NT2/D1 (cell line): ENCODE measurements at regions not wholly inside any gene's neighbourhood (a gene's known extent, or its start where the extent isn't known, plus 50 kb on each side); places are given as distances from the start of the nearest gene placed in this dataset.

Source experiments
- SUZ12 ChIP-seq: IDR thresholded peaks from 2 replicates; pipeline ENCODE4 v1.6.1; 2011; ENCODE audit not compliant: insufficient read length, insufficient read depth; ENCODE audit errors: extremely low read depth
- YY1 ChIP-seq: IDR thresholded peaks from 2 replicates; pipeline ENCODE4 v1.6.1; 2011; ENCODE audit not compliant: insufficient read length, insufficient read depth
- ZNF274 ChIP-seq: IDR thresholded peaks from 2 replicates; pipeline ENCODE4 v1.6.1; 2011; ENCODE audit warnings: mild to moderate bottlenecking, low read depth, low read length

DNA sequence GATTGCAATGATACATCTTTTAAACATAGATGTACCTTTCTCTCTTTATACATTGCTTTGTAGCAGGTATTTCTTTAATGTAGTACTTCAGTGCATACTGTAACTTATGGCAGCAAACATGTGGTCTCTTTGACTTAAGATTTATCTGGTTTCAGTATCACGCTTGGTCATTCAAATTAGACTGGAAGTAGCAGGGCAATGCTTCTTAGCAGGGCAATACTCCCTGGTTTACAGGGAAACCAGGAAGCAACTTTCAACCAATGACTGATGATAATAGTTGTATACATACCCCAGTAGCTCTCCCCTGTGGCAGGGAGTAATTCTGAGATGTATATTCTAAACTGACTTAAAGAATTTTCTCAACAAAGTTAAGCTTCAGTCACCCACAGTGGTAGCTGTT lies 761.1 kb upstream of the CDH10 start:
- TF ChIP-seq ZNF274 (no peak), YY1 (no peak), SUZ12 (no peak)
